Left forelimb (tissue), 1 donor: ENCODE measurements at regions not wholly inside any gene's neighbourhood (a gene's known extent, or its start where the extent isn't known, plus 50 kb on each side); places are given as distances from the start of the nearest gene placed in this dataset.
"Not testable (repeated sequence)": the region's sequence is repeated elsewhere in the genome, so short reads cannot be mapped to it uniquely, and the experiment has no call there.

ENCODE experiments used
- DNase-seq: peaks from one replicate; pipeline ENCODE4 v3.0.0-alpha.2; 2018; ENCODE audit warnings: low spot score

DNA sequence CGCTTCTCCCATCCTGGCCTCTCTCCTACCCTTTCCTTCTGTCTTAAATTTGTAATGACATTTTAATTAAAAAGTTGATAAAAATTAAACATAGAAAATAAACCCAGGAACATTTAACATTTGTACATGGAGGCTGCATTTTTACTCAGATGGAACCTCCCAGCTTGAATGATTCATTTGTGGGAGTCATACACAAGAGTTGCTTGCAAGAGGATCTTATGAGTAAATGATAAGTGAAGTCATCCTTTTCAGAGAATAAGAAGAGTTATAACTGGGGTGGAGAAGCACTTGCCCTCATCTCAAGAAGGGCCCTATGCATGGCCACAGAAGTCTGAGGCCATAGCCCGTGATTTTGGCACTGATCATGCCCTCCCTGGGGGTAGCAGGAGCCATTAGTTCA lies 482.9 kb upstream of the BOD1L1 start:
- no peak for DNase-seq

- no peak for DNase-seq
Measured at GRCh38 chr4:14111730-14112181, 484.2 kb upstream of the BOD1L1 start.

DNA sequence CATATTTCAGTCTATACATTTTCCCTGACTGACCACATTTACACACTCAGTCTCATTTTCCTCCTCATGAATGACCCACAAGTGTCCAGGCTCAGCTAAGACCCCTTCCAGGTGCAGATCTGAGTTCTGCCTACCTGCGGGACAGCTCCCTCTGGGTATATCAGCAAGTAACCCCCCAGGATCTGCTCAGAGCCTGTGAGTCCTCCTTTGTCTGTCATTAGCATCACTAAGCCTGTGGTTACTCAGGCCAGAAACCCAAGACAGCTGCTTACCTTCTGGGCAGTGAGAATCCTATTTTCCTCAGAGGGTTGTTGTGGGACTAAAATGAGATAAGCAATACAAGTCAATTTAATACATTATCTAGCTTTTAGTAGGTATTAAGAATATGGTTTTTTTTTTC lies 487.6 kb upstream of the BOD1L1 start:
- DNase-seq: no peak

GRCh38 chr4:14117575-14118238 lies 490.2 kb upstream of the BOD1L1 start:
- DNase-seq: no peak

GRCh38 chr4:14124816-14125215 lies 497.3 kb upstream of the BOD1L1 start:
- no peak for DNase-seq

- DNase-seq: no peak
Measured at GRCh38 chr4:14125375-14126129, 498.0 kb upstream of the BOD1L1 start.

GRCh38 chr4:14130551-14130950 lies 503.0 kb upstream of the BOD1L1 start:
- DNase-seq: no peak

DNA sequence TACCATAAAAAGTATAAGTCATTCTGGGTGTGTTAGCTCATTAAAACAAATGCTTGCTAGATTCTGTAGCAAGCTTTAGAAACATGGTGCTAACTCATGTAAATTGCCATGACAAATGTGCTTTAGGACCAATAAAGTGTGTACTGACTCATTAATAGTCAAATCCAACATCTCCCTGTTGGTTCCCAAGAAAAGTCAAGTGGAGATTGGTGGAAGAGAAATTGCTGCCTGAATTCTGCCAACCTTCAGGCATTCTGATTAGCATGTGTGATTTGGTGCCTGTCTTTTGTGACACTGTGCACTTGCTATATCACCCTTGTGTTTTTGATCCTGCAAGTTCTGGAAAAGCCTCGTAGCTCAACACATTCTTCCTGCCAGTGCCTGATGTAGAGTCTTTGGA lies 503.8 kb upstream of the BOD1L1 start:
- DNase-seq: no peak

DNA sequence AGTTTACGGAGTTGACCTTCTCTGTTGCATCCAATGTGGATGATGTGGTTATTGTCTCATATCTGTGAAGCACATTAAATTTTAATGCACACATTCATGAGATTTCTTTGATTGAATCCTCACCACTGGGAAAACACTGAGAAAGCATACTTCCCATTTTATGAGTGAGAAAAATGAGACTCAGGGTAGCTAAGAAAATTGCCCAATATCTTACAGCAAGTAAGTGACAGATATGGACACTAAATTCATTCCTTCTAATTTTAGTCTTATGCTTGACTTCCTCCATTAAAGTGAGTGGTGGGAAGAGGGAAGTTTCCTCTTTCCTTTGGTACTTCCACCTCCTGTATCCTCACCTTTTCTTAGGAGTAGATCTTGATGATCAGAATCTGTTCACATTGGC lies 504.8 kb upstream of the BOD1L1 start:
- DNase-seq: no peak

GRCh38 chr4:14138106-14138505 lies 510.6 kb upstream of the BOD1L1 start:
- DNase-seq: no peak

DNA sequence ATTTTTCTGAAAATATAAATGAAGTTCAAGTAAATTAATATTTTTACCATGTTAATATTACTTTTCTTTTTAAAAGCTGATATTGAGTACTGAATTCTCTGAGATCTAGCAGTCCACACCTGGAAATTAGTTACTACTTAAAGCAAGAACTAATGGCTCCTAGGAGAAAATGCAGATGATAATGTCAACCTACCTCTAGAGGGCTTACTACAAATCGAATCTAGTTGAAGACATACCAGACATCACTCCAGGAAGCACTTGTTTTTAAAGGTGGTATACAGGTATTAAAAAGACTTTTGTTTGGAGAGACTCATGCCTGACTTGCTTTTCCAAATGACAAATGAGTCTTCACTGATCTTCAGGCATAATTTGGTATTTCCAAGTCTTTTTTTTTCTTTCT lies 516.4 kb upstream of the BOD1L1 start:
- no peak for DNase-seq

GRCh38 chr4:14149176-14150053 lies 521.9 kb upstream of the BOD1L1 start:
- no peak for DNase-seq

- DNase-seq: no peak
Measured at GRCh38 chr4:14151101-14151500, 523.6 kb upstream of the BOD1L1 start.

- no peak for DNase-seq
Measured at GRCh38 chr4:14152834-14153519, 525.5 kb upstream of the BOD1L1 start.

DNA sequence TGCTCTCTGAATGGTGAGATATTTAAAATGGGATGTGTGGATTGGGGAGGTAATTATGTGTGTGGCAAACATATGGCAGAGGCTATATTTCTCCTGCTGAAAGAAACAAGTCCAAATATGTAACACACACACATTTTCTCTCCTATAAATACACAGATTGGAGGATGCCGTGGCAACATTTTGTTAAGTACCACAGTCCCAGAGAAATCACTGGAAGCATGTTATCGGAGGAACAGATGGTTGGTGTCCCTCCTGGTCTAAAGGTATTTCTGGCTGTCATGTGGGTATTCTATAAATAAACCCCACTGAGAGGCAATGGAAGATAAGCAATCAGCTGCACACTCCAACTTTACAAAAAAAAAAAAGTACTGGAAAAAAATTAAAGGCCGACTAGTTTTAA lies 528.3 kb upstream of the BOD1L1 start:
- no peak for DNase-seq

GRCh38 chr4:14157262-14157661 lies 529.7 kb upstream of the BOD1L1 start:
- no peak for DNase-seq

DNA sequence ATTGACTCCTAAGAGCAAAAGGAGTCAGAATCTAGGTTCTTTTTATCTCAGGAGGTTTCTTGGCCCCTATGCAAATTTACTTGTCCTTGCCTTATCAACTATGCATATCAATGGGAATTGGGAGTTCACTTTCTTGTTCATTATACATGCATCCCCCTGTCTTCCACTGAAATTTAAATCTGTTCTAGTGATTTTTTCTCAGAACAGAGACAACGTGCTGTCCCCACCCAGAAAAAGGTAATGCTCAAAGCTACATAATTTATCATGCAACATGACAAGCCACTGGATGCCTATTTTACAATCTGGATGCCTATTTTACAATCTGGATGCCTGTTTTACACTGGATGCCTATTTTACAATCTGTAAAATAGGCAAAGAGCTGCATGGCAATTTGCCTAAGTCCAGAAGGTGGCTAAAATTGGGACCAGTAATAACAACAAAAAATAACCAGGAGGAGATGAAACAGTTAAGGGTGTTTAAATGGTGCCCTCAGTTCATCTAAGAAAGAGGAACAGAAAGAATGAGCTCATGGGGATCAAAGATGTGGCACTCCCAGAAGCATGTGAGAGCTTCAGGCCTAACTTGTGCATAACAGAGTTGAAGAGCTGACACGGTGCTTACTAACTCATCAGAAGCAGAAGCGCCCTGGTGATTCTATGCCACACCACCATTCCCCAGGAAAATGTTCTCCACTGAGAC lies 537.8 kb upstream of the BOD1L1 start:
- no peak for DNase-seq

DNA sequence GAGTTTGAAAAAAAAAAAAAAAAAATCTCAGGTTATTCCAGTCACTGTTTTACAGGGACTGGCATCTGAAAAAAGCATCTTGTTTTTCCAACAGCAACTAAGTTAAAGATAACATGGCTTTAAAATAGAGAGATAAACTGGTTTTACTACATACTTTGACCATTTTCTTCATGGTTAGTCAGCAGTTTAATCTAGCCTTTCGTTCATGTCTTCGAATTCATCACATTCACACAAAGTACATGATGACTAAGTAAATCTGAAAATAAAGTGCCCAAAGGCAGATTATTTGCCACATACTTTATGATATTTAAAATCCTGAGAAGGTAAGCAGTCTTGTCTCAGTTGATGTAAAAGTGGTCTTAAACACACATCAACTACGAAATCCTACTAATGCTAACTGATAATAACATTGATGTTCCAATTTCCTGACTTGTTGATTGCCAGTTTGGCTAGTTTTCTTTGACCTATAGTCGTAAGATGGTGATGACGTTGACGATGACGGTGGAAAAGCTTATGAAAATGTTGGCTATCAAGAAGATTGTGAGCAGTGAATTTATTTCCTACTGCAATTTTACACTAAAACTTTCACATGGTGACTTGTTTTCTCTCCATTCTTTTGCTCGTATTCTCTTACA lies 540.5 kb upstream of the BOD1L1 start:
- DNase-seq: no peak

- no peak for DNase-seq
Measured at GRCh38 chr4:14168919-14169318, 541.4 kb upstream of the BOD1L1 start.

DNA sequence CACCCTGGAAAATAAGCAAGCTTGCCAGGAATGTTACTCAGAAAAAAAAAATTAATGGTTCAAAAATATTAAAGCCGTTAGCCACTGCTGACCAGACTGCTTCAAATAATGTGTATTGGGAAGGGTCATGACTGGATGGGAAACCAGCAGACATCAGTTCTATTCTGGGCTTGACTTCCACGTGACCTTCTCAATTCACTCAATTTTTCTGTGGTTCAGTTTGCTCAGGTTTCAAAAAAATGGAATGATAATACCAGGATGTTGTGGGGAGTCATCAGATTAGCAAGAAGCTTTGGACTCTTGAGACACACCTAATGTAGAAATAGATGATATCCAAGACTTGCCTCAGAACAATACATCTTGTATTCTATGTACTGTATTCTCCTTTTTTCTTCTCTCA lies 541.9 kb upstream of the BOD1L1 start:
- no peak for DNase-seq

- not testable (repeated sequence) for DNase-seq
Measured at GRCh38 chr4:14169940-14170339, 542.4 kb upstream of the BOD1L1 start.
